ENCODE measurements at regions not wholly inside any gene's neighbourhood (a gene's known extent, or its start where the extent isn't known, plus 50 kb on each side); places are given as distances from the start of the nearest gene placed in this dataset.

DNA sequence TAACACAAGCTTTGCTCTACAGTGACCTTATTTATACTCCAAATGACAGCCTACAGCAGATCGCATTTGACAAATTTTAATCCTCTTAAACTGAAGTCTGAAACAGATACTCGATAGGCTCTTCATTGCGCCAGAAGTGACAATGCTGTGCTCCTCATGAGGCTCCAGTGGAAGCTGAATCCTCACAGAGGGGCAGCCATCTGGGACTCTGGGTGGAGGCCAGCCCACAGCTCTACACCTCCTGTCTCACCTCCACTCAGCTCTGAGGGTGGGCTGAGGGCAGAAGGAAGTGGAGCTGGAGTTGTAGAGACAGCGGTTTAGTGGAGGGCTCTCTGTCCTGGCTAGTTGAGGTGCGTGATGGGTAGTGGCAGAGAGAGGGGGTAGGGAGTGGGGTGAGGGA lies 283.3 kb upstream of the ANKRD55 start:
- TF ChIP-seq TAF1 (IDR thresholded peaks at IDR 0.05; ENCODE audit: borderline replicate concordance, insufficient read depth, low read length) (no peak), FOXP2 (optimal IDR thresholded peaks at IDR 0.05; ENCODE audit: borderline replicate concordance, extremely low read depth, extremely low read length, insufficient read depth) (no peak), SIN3A (IDR thresholded peaks at IDR 0.05; ENCODE audit: borderline replicate concordance, insufficient read depth, low read length) (no peak)
- TF ChIP-seq, protein P1, sequence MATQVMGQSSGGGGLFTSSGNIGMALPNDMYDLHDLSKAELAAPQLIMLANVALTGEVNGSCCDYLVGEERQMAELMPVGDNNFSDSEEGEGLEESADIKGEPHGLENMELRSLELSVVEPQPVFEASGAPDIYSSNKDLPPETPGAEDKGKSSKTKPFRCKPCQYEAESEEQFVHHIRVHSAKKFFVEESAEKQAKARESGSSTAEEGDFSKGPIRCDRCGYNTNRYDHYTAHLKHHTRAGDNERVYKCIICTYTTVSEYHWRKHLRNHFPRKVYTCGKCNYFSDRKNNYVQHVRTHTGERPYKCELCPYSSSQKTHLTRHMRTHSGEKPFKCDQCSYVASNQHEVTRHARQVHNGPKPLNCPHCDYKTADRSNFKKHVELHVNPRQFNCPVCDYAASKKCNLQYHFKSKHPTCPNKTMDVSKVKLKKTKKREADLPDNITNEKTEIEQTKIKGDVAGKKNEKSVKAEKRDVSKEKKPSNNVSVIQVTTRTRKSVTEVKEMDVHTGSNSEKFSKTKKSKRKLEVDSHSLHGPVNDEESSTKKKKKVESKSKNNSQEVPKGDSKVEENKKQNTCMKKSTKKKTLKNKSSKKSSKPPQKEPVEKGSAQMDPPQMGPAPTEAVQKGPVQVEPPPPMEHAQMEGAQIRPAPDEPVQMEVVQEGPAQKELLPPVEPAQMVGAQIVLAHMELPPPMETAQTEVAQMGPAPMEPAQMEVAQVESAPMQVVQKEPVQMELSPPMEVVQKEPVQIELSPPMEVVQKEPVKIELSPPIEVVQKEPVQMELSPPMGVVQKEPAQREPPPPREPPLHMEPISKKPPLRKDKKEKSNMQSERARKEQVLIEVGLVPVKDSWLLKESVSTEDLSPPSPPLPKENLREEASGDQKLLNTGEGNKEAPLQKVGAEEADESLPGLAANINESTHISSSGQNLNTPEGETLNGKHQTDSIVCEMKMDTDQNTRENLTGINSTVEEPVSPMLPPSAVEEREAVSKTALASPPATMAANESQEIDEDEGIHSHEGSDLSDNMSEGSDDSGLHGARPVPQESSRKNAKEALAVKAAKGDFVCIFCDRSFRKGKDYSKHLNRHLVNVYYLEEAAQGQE (IDR thresholded peaks at IDR 0.05; ENCODE audit: insufficient read depth in 1 of 2, low read depth in 2 of 2, low read length in 2 of 2): no peak

DNA sequence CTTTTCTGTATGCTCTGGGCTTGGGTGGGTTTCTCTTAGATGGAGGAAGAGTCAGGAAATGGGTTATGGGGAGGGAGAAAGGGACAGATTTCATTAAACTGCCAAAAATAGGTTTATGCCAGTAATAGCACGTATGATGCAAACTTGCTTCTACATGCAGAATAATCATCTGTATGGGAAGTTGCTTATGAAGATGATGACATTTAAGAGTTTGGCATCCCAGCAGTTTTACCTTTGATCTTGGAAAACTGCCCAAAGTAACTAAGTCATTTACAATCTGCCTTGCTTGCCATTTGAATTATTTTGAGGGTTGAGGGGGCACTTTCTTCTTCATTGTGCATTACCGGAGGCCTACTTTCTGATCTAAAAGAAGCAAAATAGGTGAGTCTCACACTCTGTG lies 282.9 kb upstream of the ANKRD55 start:
- TF ChIP-seq, protein P1 (IDR thresholded peaks at IDR 0.05; ENCODE audit: insufficient read depth in 1 of 2, low read depth in 2 of 2, low read length in 2 of 2): no peak
- TF ChIP-seq SIN3A (IDR thresholded peaks at IDR 0.05; ENCODE audit: borderline replicate concordance, insufficient read depth, low read length) (no peak), TAF1 (IDR thresholded peaks at IDR 0.05; ENCODE audit: borderline replicate concordance, insufficient read depth, low read length) (no peak), FOXP2 (optimal IDR thresholded peaks at IDR 0.05; ENCODE audit: borderline replicate concordance, extremely low read depth, extremely low read length, insufficient read depth) (no peak), POLR2AphosphoS5 (IDR thresholded peaks at IDR 0.05; ENCODE audit: low read depth, low read length) (no peak)

DNA sequence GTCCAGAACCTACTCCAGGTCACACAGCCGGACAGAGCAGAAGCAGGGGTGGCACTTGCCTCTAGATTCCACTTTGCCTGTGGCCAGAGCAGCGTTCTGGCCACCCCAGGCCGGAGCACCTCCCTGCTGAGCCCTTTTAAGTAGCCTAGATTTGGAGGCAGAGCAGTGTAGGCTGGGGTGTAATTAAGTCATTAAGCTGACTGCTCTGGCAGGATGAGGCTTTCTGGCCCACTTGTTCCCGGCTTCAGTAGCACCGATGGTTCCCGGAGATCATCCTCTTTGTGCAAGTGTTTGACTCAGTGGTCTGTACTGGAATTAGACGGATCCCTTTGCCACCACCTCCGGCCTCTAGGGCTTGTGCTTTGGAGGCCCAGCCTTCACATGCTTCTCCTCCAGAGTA lies 281.9 kb upstream of the ANKRD55 start:
- TF ChIP-seq, protein P1 (IDR thresholded peaks at IDR 0.05; ENCODE audit: insufficient read depth in 1 of 2, low read depth in 2 of 2, low read length in 2 of 2): no peak
- TF ChIP-seq TAF1 (IDR thresholded peaks at IDR 0.05; ENCODE audit: borderline replicate concordance, insufficient read depth, low read length) (no peak), POLR2AphosphoS5 (IDR thresholded peaks at IDR 0.05; ENCODE audit: low read depth, low read length) (no peak), FOXP2 (optimal IDR thresholded peaks at IDR 0.05; ENCODE audit: borderline replicate concordance, extremely low read depth, extremely low read length, insufficient read depth) (no peak)

DNA sequence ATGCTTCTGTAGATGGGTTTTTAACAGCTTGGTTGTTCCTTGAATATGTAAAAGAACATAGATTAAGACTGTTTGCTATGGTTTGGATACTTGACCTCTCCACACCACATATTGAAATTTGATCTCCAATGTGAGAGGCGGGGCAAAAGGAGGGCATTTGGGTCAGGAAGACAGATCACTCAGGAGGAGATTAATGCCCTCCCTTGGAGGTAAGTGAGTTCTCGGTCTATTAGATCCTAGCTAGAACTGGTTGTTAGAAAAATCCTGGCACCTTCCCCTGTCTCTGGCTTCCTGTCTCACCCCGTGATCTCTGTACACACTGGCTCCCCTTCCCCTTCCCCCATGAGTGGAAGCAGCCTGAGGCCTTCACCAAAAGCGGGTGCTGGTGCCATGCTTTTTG lies 281.1 kb upstream of the ANKRD55 start:
- TF ChIP-seq, protein P1 (IDR thresholded peaks at IDR 0.05; ENCODE audit: insufficient read depth in 1 of 2, low read depth in 2 of 2, low read length in 2 of 2): no peak
- no peak for TF ChIP-seq SIN3A (IDR thresholded peaks at IDR 0.05; ENCODE audit: borderline replicate concordance, insufficient read depth, low read length)
- no peak for TF ChIP-seq FOXP2 (optimal IDR thresholded peaks at IDR 0.05; ENCODE audit: borderline replicate concordance, extremely low read depth, extremely low read length, insufficient read depth)
- no peak for TF ChIP-seq TAF1 (IDR thresholded peaks at IDR 0.05; ENCODE audit: borderline replicate concordance, insufficient read depth, low read length)
- no peak for TF ChIP-seq POLR2AphosphoS5 (IDR thresholded peaks at IDR 0.05; ENCODE audit: low read depth, low read length)

DNA sequence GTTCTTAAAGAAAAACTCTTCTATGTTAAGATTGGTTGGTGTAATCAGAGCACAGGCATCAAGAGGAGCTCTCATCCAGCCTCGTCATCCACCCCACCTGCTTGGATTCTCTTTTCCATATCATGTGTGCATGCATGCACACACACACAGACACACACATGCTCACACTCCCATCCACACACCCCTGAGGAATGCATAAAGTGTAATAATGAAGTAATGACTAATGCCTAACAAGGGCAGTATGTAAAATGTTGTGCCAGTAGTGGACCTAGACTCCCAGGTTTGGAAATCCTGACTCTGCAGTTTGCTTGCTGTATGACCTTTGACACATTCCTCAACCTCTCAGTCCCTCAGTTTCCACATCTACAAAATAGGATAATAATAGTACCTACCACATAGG lies 280.0 kb upstream of the ANKRD55 start:
- no peak for TF ChIP-seq TAF1 (IDR thresholded peaks at IDR 0.05; ENCODE audit: borderline replicate concordance, insufficient read depth, low read length)
- no peak for TF ChIP-seq SIN3A (IDR thresholded peaks at IDR 0.05; ENCODE audit: borderline replicate concordance, insufficient read depth, low read length)
- no peak for TF ChIP-seq FOXP2 (optimal IDR thresholded peaks at IDR 0.05; ENCODE audit: borderline replicate concordance, extremely low read depth, extremely low read length, insufficient read depth)
- no peak for TF ChIP-seq POLR2AphosphoS5 (IDR thresholded peaks at IDR 0.05; ENCODE audit: low read depth, low read length)
- TF ChIP-seq, protein P1 (IDR thresholded peaks at IDR 0.05; ENCODE audit: insufficient read depth in 1 of 2, low read depth in 2 of 2, low read length in 2 of 2): no peak

All from PFSK-1 (cell line).